GM06990 (cell line): ENCODE measurements at regions not wholly inside any gene's neighbourhood (a gene's known extent, or its start where the extent isn't known, plus 50 kb on each side); places are given as distances from the start of the nearest gene placed in this dataset.

Experiments
- DNase-seq: peaks from one replicate; pipeline ENCODE4 v3.0.0-alpha.2; 2011; ENCODE audit not compliant: insufficient read length; ENCODE audit errors: extremely low read depth
- H3K27me3 ChIP-seq: replicated peaks from 2 replicates; pipeline ENCODE4 v1.6.0; 2011; ENCODE audit warnings: low read length; ENCODE audit not compliant: control insufficient read depth, insufficient read depth
- H3K36me3 ChIP-seq: 2 replicates; pipeline ENCODE4 v1.5.1; 2011; ENCODE audit warnings: low read length; ENCODE audit not compliant: control insufficient read depth, insufficient read depth
- H3K4me3 ChIP-seq: replicated peaks from 2 replicates; pipeline ENCODE4 v1.5.1; 2011; ENCODE audit warnings: low read depth, mild to moderate bottlenecking, control low read depth, low read length
- TF ChIP-seq, protein P1 (sequence below): IDR thresholded peaks from 2 replicates; pipeline ENCODE4 v1.5.1; 2011; ENCODE audit warnings: low read length, control low read depth, mild to moderate bottlenecking, inconsistent platforms; ENCODE audit not compliant: insufficient read depth, poor library complexity, severe bottlenecking

DNA sequence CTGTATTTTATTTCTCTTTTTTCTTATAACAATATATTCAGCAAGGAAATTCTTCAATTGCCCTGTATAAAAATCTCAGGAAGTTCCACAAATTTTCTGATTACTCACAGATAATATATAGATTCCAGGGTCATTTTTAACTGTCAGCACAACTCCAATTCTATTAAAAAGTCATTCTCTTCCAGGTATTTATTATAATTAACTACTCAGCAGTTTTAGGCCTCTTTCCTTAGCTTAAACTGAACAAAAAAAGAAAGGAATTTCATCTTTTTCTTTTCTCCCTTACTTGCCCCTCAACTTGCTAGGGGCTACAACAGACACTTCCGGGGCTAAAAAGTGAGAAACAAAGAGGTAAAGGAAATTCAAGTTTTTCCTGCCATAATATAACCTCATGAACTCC, 358.9 kb upstream of the LRATD1 start:
- Histone ChIP-seq H3K4me3 (no peak overlapping the region), H3K27me3 (no peaks in the 10 kb centered on the region), H3K36me3 (no peaks in the 10 kb centered on the region)
- TF ChIP-seq, protein P1, sequence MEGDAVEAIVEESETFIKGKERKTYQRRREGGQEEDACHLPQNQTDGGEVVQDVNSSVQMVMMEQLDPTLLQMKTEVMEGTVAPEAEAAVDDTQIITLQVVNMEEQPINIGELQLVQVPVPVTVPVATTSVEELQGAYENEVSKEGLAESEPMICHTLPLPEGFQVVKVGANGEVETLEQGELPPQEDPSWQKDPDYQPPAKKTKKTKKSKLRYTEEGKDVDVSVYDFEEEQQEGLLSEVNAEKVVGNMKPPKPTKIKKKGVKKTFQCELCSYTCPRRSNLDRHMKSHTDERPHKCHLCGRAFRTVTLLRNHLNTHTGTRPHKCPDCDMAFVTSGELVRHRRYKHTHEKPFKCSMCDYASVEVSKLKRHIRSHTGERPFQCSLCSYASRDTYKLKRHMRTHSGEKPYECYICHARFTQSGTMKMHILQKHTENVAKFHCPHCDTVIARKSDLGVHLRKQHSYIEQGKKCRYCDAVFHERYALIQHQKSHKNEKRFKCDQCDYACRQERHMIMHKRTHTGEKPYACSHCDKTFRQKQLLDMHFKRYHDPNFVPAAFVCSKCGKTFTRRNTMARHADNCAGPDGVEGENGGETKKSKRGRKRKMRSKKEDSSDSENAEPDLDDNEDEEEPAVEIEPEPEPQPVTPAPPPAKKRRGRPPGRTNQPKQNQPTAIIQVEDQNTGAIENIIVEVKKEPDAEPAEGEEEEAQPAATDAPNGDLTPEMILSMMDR: no peak
- no peak for DNase-seq

DNA sequence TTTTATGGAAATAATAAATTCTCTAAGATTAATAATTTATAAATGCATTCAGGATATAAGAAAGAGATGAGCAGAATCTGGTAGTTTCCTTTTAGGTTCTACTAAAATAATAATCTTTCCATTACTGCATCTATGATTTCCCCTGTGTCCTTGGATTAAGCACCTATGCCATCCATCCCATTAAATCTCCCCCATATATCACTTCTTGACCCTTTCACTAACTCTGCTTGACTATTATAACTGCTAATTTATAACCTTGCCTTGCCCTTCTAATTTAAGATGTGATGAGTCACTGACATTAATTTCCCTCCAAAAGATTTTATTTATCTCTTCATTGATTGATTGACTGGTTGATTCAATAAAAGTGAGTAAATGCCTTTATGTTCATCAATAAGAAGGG, 348.3 kb upstream of the LRATD1 start:
- DNase-seq: no peak
- TF ChIP-seq, protein P1: no peak
- Histone ChIP-seq H3K27me3 (no peaks in the 10 kb centered on the region), H3K36me3 (no peaks in the 10 kb centered on the region), H3K4me3 (no peak overlapping the region)

DNA sequence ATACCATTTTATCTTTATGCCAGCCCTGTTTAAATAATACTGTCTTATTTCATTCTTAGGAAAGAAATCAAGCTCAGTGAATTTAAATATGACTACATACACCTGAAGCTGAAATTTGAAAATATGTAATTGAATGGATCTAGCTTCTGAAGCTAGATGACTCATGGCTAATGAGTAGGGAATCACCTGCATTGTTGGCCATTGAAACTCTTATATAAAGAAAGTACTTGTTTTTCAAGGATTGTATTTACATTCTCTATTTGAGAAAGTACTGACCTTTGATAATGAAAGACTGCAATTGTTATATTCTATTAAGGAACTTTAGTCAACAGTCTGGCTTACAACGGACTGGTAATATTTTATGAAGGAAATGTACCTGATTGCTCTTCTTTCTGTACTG, 346.7 kb upstream of the LRATD1 start:
- Histone ChIP-seq H3K36me3 (no peaks in the 10 kb centered on the region), H3K4me3 (no peak overlapping the region), H3K27me3 (no peaks in the 10 kb centered on the region)
- TF ChIP-seq, protein P1: no peak
- DNase-seq: no peak

DNA sequence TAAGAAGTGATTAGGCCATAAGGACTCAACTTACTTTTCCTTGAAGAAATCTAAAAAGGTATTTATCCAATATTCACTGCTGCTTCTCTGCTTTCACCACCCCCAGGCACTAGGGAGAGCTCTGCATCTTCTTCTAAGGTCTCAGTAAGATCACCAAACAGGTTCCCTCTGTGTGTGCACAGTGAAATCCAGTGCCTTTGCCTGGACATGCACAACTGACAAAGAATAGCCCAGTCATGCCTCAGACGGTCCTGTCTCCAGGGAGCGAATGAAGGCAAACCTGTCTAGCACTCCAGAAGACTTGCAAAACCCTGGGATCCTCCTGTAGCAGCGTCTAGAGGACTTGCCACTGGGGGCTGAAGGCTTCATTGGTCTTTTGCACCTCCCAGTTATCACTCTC, 344.5 kb upstream of the LRATD1 start:
- Histone ChIP-seq H3K36me3 (no peaks in the 10 kb centered on the region), H3K27me3 (no peaks in the 10 kb centered on the region), H3K4me3 (no peak overlapping the region)
- TF ChIP-seq, protein P1: no peak
- no peak for DNase-seq

DNA sequence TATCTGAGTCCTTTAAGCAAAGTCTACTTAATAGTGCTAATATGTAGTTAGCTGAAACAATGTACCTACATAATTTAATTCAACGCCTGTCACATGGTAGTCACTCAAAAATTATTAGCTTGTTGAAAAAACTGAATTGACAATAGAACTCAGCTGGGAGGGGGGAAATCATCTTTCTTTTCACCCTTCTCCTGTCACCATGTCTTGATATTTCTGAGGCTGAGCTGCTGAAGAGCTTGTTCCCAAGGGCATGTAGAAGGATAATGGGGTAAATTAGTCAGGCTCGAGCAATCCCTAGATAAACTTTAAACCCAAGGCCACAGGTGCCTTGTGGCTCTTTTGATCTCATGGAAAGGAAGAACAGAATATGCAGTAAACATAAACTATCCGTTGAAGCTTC, 339.6 kb upstream of the LRATD1 start:
- Histone ChIP-seq H3K36me3 (no peaks in the 10 kb centered on the region), H3K4me3 (no peak overlapping the region), H3K27me3 (no peaks in the 10 kb centered on the region)
- TF ChIP-seq, protein P1: no peak
- DNase-seq: no peak

DNA sequence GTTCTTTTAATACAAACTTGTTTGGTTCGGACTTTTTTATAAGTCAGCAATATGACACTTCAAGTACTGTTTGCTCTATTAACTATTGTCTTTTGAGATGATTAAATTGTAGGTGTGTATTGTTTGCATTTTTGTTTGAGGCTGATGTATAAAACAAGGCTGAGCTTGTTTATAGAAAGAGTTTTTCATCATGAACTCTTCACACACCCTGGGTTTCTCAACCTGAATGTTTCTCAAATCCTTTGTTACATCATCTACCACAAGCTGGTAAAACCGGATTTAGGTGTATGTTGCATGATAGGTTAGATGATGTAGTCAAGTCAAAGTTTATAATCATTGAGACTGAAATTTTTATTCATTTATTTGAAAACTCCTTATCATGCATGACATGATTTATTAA, 335.2 kb upstream of the LRATD1 start:
- Histone ChIP-seq H3K36me3 (no peaks in the 10 kb centered on the region), H3K4me3 (no peak overlapping the region), H3K27me3 (no peaks in the 10 kb centered on the region)
- DNase-seq: no peak
- TF ChIP-seq, protein P1: no peak
